ENCODE measurements at regions not wholly inside any gene's neighbourhood (a gene's known extent, or its start where the extent isn't known, plus 50 kb on each side); places are given as distances from the start of the nearest gene placed in this dataset.

- TF ChIP-seq CTCF (IDR thresholded peaks at IDR 0.05) (no peak), EZH2 (IDR thresholded peaks at IDR 0.05) (no peak)
Observed at GRCh38 chr5:36815871-36816270, 60.7 kb upstream of the NIPBL start.
